ENCODE measurements at regions not wholly inside any gene's neighbourhood (a gene's known extent, or its start where the extent isn't known, plus 50 kb on each side); places are given as distances from the start of the nearest gene placed in this dataset.

GRCh38 chr11:127411283-127411682 lies 410.7 kb upstream of the KIRREL3 start:
- no peak for DNase-seq (ENCODE audit: low read depth)
- H3K4me3 ChIP-seq (ENCODE audit: low read depth, low read length): no peak overlapping the region
- TF ChIP-seq CTCF (IDR thresholded peaks at IDR 0.05; ENCODE audit: low read depth, low read length, missing control alignments): no peak

GRCh38 chr11:127395034-127395433 lies 394.5 kb upstream of the KIRREL3 start:
- DNase-seq (ENCODE audit: low read depth): no peak
- no peak for TF ChIP-seq CTCF (IDR thresholded peaks at IDR 0.05; ENCODE audit: low read depth, low read length, missing control alignments)
- H3K4me3 ChIP-seq (ENCODE audit: low read depth, low read length): no peak overlapping the region

- DNase-seq (ENCODE audit: low read depth): no peak
- no peak for TF ChIP-seq CTCF (IDR thresholded peaks at IDR 0.05; ENCODE audit: low read depth, low read length, missing control alignments)
- no peak overlapping the region for H3K4me3 ChIP-seq (ENCODE audit: low read depth, low read length)
Observed at GRCh38 chr11:127393460-127393997, 393.0 kb upstream of the KIRREL3 start.

- DNase-seq (ENCODE audit: low read depth): no peak
- TF ChIP-seq CTCF (IDR thresholded peaks at IDR 0.05; ENCODE audit: low read depth, low read length, missing control alignments): no peak
- no peak overlapping the region for H3K4me3 ChIP-seq (ENCODE audit: low read depth, low read length)
Observed at GRCh38 chr11:127392575-127392974, 392.0 kb upstream of the KIRREL3 start.

- no peak for DNase-seq (ENCODE audit: low read depth)
- TF ChIP-seq CTCF (IDR thresholded peaks at IDR 0.05; ENCODE audit: low read depth, low read length, missing control alignments): no peak
Observed at GRCh38 chr11:127390465-127390864, 389.9 kb upstream of the KIRREL3 start.

GRCh38 chr11:127385071-127385470 lies 384.5 kb upstream of the KIRREL3 start:
- no peak for TF ChIP-seq CTCF (IDR thresholded peaks at IDR 0.05; ENCODE audit: low read depth, low read length, missing control alignments)
- no peak for DNase-seq (ENCODE audit: low read depth)
- no peak overlapping the region for H3K4me3 ChIP-seq (ENCODE audit: low read depth, low read length)

More at GRCh38 chr11:127390465-127390864, 389.9 kb upstream of the KIRREL3 start:
- no peak overlapping the region for H3K4me3 ChIP-seq (ENCODE audit: low read depth, low read length)

GRCh38 chr11:127383026-127383425 lies 382.5 kb upstream of the KIRREL3 start:
- DNase-seq (ENCODE audit: low read depth): no peak

More at GRCh38 chr11:127383026-127383425, 382.5 kb upstream of the KIRREL3 start:
- TF ChIP-seq CTCF (IDR thresholded peaks at IDR 0.05; ENCODE audit: low read depth, low read length, missing control alignments): no peak
- H3K4me3 ChIP-seq (ENCODE audit: low read depth, low read length): no peak overlapping the region

Data from GM12864 (cell line).